Activated T-helper 2 cell treated with anti-CD3 and anti-CD28 coated beads, Interferon-gamma antibody, Interleukin-2, Interleukin-4, amounts not matched to agents 10 μg/mL and 5 μg/mL and 100 μg/mL, durations not matched to agents 14 hours and 24 hours and 36 hours (primary cell): ENCODE measurements at regions not wholly inside any gene's neighbourhood (a gene's known extent, or its start where the extent isn't known, plus 50 kb on each side); places are given as distances from the start of the nearest gene placed in this dataset.

Experiments
- DNase-seq: peaks from one replicate; pipeline ENCODE4 v3.0.0; 2021; ENCODE audit warnings: low spot score
- H3K27ac Mint-ChIP-seq: one replicate; pipeline ENCODE4 v1.8.0; 2021; ENCODE audit warnings: mixed read lengths
- H3K27me3 Mint-ChIP-seq: one replicate; pipeline ENCODE4 v1.8.0; 2021; ENCODE audit warnings: low read depth, mixed read lengths
- H3K36me3 Mint-ChIP-seq: one replicate; pipeline ENCODE4 v1.8.0; 2021; ENCODE audit warnings: low read depth, mixed read lengths
- H3K4me1 Mint-ChIP-seq: one replicate; pipeline ENCODE4 v1.8.0; 2021; ENCODE audit warnings: low read depth, mixed read lengths
- H3K4me3 Mint-ChIP-seq: one replicate; pipeline ENCODE4 v1.8.0; 2021; ENCODE audit warnings: low read depth, mild to moderate bottlenecking, moderate library complexity, mixed read lengths
- H3K9me3 Mint-ChIP-seq: one replicate; pipeline ENCODE4 v1.8.0; 2021; ENCODE audit warnings: mixed read lengths
- intact Hi-C: fragments of 100-400 bp; cut with micrococcal nuclease; formaldehyde crosslinking; loops from one replicate; pipeline ENCODE4 v1.15.1; 2023

GRCh38 chr2:65710779-65711295, 278.4 kb upstream of the SPRED2 start:
- H3K4me1 Mint-ChIP-seq = no peaks in the 10 kb centered on the region

DNA sequence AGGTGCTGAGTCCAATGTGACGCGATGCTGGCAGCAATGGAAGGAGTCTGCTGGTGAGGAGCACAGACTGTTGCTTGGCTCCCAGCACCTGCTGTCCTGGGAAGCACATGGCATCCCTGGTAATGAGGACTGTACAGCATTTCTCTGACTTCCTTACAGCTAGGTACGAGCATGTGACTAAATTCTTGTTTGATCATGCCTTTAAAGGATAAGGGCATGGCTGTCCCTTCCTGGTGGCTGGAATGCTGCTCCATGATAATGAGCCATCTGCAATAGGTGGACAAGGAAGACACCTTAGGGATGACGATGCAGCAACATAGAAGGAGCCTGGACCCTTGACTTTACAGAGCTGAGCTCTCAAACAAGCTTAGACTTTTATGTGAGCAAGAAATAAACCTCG, 278.0 kb upstream of the SPRED2 start:
- no peaks in the 10 kb centered on the region for H3K36me3 Mint-ChIP-seq
- peaks cover 4% of the 10 kb centered on the region for H3K27me3 Mint-ChIP-seq
- no peak for DNase-seq
- H3K4me3 Mint-ChIP-seq = no peak overlapping the region
- no peaks in the 10 kb centered on the region for H3K9me3 Mint-ChIP-seq
- H3K27ac Mint-ChIP-seq = no peak overlapping the region
- intact Hi-C loops = no loop called here
- no peaks in the 10 kb centered on the region for H3K4me1 Mint-ChIP-seq

More at GRCh38 chr2:65710779-65711295, 278.4 kb upstream of the SPRED2 start:
- Mint-ChIP-seq H3K27ac (no peak overlapping the region), H3K4me3 (no peak overlapping the region), H3K27me3 (peaks cover 4% of the 10 kb centered on the region), H3K9me3 (no peaks in the 10 kb centered on the region), H3K36me3 (no peaks in the 10 kb centered on the region)
- intact Hi-C loops = no loop called here
- no peak for DNase-seq

GRCh38 chr2:65708086-65708485, 275.7 kb upstream of the SPRED2 start:
- no peak for DNase-seq
- intact Hi-C loops = no loop called here
- no peaks in the 10 kb centered on the region for H3K36me3 Mint-ChIP-seq
- H3K27me3 Mint-ChIP-seq = peaks cover 6% of the 10 kb centered on the region
- H3K27ac Mint-ChIP-seq = no peak overlapping the region
- no peaks in the 10 kb centered on the region for H3K4me1 Mint-ChIP-seq
- no peaks in the 10 kb centered on the region for H3K9me3 Mint-ChIP-seq
- H3K4me3 Mint-ChIP-seq = no peak overlapping the region

DNA sequence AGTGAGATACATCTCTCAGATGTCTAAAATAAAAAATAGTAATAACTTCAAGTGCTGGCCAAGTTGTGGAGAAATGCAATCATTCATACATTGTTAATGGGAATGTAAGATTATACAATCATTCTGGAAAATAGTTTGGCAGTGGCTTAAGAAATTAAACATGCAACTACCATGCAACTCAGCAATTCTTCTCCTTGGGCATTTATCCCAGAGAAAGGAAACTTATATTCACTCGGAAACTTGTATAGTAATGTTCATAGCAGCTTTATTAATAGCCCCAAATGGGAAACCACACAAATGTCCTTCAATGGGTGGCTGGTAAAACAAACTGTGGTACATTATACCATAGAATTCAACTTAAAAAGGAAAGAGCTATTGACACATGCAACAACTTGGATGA, 274.0 kb upstream of the SPRED2 start:
- Mint-ChIP-seq H3K27ac (no peak overlapping the region), H3K9me3 (no peaks in the 10 kb centered on the region), H3K4me1 (no peaks in the 10 kb centered on the region), H3K36me3 (no peaks in the 10 kb centered on the region), H3K4me3 (no peak overlapping the region), H3K27me3 (peaks cover 6% of the 10 kb centered on the region)
- intact Hi-C loops = no loop called here
- no peak for DNase-seq

DNA sequence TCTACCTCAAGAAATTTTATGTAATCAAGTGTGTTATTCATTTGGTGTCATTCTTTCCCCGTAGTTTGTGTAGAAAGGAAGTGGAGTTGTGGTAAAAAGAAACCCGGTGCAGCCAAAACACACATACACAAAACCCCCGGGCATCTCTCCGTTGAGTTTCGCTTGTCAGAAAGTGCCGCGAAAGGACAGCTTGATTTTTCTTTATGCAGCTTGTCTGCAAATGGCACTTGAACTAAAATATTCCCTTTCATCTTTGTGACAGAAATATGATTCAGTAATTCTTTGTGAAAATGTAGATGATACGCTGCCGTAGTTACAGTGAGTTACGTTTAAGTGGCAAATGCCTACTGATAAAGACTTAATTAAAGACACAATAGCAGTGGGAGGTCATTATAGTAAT, 268.8 kb upstream of the SPRED2 start:
- H3K27ac Mint-ChIP-seq = no peak overlapping the region
- no peaks in the 10 kb centered on the region for H3K36me3 Mint-ChIP-seq
- no peaks in the 10 kb centered on the region for H3K9me3 Mint-ChIP-seq
- DNase-seq = no peak
- intact Hi-C loops = no loop called here
- H3K4me3 Mint-ChIP-seq = no peak overlapping the region
- H3K4me1 Mint-ChIP-seq = no peaks in the 10 kb centered on the region
- H3K27me3 Mint-ChIP-seq = peaks cover 2% of the 10 kb centered on the region

GRCh38 chr2:65700720-65701119, 268.3 kb upstream of the SPRED2 start:
- intact Hi-C loops = no loop called here
- DNase-seq = no peak
- H3K27me3 Mint-ChIP-seq = peaks cover 2% of the 10 kb centered on the region
- no peaks in the 10 kb centered on the region for H3K36me3 Mint-ChIP-seq
- no peak overlapping the region for H3K27ac Mint-ChIP-seq
- H3K9me3 Mint-ChIP-seq = no peaks in the 10 kb centered on the region
- no peak overlapping the region for H3K4me3 Mint-ChIP-seq
- H3K4me1 Mint-ChIP-seq = no peaks in the 10 kb centered on the region

GRCh38 chr2:65700004-65700651, 267.7 kb upstream of the SPRED2 start:
- H3K4me3 Mint-ChIP-seq = no peak overlapping the region
- H3K27me3 Mint-ChIP-seq = peaks cover 2% of the 10 kb centered on the region
- no peak for DNase-seq
- no peak overlapping the region for H3K27ac Mint-ChIP-seq
- no peaks in the 10 kb centered on the region for H3K36me3 Mint-ChIP-seq
- intact Hi-C loops = no loop called here
- H3K9me3 Mint-ChIP-seq = no peaks in the 10 kb centered on the region
- no peaks in the 10 kb centered on the region for H3K4me1 Mint-ChIP-seq

GRCh38 chr2:65691816-65692215, 259.4 kb upstream of the SPRED2 start:
- no peaks in the 10 kb centered on the region for H3K9me3 Mint-ChIP-seq
- H3K27ac Mint-ChIP-seq = no peak overlapping the region
- no peaks in the 10 kb centered on the region for H3K4me1 Mint-ChIP-seq
- intact Hi-C loops = no loop called here
- no peak overlapping the region for H3K4me3 Mint-ChIP-seq
- DNase-seq = no peak
- peaks cover 3% of the 10 kb centered on the region for H3K27me3 Mint-ChIP-seq
- H3K36me3 Mint-ChIP-seq = no peaks in the 10 kb centered on the region

GRCh38 chr2:65688141-65688886, 255.9 kb upstream of the SPRED2 start:
- H3K4me1 Mint-ChIP-seq = no peaks in the 10 kb centered on the region
- H3K4me3 Mint-ChIP-seq = no peak overlapping the region
- intact Hi-C loops = no loop called here
- peaks cover 2% of the 10 kb centered on the region for H3K27me3 Mint-ChIP-seq
- no peaks in the 10 kb centered on the region for H3K9me3 Mint-ChIP-seq
- no peak overlapping the region for H3K27ac Mint-ChIP-seq
- no peak for DNase-seq
- no peaks in the 10 kb centered on the region for H3K36me3 Mint-ChIP-seq

DNA sequence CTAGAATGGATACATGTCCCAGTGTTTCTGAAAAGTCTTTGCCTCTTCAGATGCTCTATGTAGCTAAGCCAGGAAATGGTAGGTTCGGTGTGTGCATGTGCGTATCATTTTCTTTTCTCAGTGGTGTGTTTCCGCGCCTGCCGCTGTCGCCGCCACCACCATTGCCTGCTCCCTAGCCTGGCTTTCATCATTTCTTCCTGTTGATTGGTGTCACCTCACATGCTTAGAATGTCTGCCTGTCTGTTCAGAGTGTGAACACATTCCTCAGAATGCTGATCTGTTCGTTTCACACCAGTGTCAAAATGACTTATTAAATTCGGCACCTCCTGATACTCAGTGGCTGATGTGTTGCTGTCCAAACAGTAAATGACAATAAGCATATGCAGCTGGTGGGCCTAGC, 255.2 kb upstream of the SPRED2 start:
- Mint-ChIP-seq H3K27ac (no peak overlapping the region), H3K36me3 (no peaks in the 10 kb centered on the region), H3K4me3 (no peak overlapping the region), H3K4me1 (no peaks in the 10 kb centered on the region), H3K27me3 (no peaks in the 10 kb centered on the region), H3K9me3 (no peaks in the 10 kb centered on the region)
- intact Hi-C loops = no loop called here
- no peak for DNase-seq

DNA sequence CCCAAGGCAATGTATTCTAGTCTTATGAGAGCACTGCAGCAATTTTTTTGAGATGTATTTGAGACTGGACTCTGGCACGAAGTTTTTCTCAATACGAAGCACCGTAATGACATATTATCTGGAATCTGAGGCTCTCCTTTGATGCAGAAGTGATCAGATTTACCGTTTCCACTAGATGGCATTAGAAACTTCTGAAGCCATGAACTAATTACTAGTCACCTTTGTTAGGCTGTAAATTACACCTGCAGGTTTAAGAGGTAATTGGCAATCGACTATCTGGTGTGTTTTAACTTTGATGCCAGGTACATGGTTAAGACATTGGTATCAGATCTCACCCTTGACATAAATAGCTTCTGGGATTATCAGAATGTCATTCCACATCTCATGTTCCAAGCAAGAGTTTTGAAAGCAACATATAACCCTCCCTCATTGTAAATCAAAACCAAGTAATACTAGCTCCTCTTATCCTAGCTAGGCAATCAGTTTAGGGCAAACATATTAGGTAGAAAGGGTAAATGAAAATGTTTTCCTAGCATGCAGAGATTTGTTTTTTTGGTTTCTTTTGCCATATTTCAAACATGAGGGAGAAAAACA, 254.6 kb upstream of the SPRED2 start:
- Mint-ChIP-seq H3K27ac (no peak overlapping the region), H3K9me3 (no peaks in the 10 kb centered on the region), H3K27me3 (no peaks in the 10 kb centered on the region), H3K4me3 (no peak overlapping the region), H3K4me1 (no peaks in the 10 kb centered on the region), H3K36me3 (no peaks in the 10 kb centered on the region)
- intact Hi-C loops = no loop called here
- no peak for DNase-seq

DNA sequence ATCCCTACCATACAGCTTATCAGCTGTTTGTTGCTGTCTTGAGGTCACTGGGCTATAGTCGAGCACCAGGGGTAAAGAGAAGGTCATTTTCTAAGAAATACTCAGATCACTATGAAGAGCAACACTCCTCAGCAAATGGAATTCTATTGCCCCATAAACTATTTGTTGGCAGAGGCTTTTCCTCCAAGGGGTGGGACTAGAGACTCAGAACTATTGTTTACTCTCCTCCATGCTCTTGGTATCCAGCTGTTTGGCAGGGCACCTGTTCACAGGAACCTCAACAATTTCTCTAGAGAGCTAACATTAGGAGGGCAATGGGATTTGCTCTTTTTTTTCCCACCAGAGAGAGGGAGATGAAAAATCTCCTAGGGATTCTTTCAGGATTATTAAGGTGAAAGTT, 249.1 kb upstream of the SPRED2 start:
- no peaks in the 10 kb centered on the region for H3K9me3 Mint-ChIP-seq
- H3K27ac Mint-ChIP-seq = no peak overlapping the region
- no peak overlapping the region for H3K4me3 Mint-ChIP-seq
- no peaks in the 10 kb centered on the region for H3K4me1 Mint-ChIP-seq
- DNase-seq = no peak
- no peaks in the 10 kb centered on the region for H3K36me3 Mint-ChIP-seq
- intact Hi-C loops = no loop called here
- peaks cover 2% of the 10 kb centered on the region for H3K27me3 Mint-ChIP-seq

GRCh38 chr2:65678779-65679391, 246.5 kb upstream of the SPRED2 start:
- intact Hi-C loops = no loop called here
- H3K4me1 Mint-ChIP-seq = no peaks in the 10 kb centered on the region
- peaks cover 5% of the 10 kb centered on the region for H3K9me3 Mint-ChIP-seq
- no peak for DNase-seq
- H3K4me3 Mint-ChIP-seq = no peak overlapping the region
- no peaks in the 10 kb centered on the region for H3K36me3 Mint-ChIP-seq
- H3K27me3 Mint-ChIP-seq = peaks cover 2% of the 10 kb centered on the region
- H3K27ac Mint-ChIP-seq = no peak overlapping the region
